ENCODE measurements at regions not wholly inside any gene's neighbourhood (a gene's known extent, or its start where the extent isn't known, plus 50 kb on each side); places are given as distances from the start of the nearest gene placed in this dataset.

DNA sequence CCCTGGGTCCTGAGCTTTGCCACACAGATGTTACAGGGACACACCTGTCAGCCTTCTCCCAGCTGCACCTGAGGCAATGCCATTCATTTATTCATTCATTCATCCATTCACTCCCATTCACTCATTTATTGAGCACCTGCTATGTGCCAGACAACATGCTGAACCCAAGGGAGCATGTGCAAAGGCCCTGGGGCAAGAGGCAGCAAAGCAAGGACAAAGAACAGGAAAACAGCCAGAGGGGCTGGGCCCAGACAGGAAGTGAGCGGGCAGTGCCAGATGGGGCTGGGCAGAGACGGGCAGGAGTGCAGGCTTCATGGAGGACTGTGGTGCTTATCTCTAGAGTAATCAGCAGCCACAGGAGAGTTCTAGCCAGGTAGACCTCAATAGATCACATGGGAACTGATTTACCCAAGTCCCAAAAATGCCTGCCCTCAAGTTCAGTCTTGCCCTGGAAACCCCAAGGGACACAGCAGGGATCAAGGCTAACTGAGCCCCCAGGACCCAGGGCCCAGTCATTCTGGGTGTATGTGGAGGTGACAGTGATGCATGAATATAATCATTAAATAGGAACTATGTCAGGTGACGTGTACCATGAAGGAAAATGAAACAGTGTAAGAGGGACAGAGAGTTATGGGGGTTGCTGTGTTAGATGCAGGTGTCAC lies 530.3 kb downstream of the MATN1 start:
- no peak for DNase-seq

DNA sequence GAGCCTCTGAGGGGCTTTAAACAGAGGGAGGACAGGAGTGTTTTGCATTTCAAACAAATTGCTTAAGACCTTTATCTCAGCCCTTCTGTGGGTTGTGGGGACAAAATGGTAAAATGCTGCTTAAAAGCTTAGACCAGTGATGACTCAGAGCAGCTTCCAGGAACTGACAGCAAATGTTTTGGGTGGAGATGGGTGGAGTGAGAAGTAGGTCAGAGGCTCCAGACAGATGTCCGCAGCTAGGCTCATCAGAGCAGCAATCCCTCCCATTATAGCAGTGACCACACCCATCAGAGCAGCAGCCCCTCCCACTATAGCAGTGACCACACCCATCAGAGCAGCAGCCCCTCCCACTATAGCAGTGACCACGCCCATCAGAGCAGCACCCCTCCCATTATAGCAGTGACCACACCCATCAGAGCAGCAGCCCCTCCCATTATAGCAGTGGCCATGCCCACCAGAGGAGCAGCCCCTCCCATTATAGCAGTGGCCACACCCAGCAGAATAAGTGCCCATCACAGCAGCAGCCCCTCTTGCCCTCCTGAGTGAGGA lies 532.2 kb downstream of the MATN1 start:
- peak; percentile 81 for DNase-seq

DNA sequence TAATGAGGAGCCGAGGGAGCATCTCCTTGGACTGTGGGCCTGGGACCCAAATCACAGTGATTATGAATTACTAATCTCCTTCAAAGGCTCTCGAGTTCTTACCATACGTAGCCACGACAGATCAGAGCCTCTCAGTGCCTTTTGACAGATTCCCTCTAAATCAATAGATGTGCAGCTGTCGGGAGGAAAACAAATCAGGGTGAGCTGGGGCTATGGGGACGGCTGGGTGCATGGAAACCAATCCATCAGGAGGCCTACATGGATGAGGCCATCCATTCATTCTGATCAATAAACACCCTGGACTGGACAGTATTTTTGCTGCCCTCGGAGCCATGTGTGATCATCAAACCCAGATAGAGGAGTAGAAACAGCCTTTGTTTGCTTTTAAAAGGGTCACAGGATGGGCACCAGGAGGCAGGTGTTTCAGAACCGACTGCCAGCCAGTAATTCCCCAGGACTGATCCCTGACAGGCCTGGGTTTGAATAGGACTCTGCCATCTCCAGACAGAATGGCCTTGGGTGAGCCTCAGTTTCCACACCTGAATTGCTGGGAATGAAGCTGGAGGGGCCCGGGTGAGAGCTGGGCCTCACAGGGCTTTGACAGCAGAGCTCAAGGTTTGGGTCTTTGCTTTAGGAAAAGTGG lies 532.8 kb downstream of the MATN1 start:
- no peak for DNase-seq

DNA sequence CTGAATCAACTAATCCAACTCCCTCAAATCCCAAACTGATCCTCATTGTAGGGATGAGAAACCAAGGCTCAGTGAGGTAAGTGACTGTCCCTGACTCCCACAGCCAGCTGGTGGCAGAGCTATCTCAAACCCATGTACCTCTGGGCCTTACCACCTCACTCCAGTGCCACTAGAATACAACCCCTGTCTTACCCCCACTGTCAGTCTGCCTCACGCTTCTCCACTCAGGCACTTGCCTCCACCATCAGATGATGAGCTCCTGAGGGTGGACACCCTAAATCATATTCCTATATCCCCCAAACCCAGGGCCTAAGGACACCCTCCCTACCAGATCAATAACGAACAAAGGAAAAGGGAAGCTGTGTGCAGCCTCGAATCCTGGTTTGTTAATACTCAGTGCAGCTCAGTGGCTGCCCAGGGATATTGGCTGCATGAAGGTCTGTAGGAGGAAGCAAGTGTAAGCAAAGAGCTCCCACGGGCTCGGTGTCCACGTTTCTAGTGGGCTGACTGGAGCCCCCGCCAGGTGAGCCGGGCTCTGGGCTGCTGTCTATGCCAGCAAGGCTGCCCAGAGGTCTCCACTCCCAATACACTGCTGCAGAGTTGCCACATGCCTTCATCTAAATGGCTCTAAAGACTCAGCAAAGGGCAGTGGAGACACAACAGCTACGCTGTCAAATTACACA lies 533.4 kb downstream of the MATN1 start:
- DNase-seq: no peak

DNA sequence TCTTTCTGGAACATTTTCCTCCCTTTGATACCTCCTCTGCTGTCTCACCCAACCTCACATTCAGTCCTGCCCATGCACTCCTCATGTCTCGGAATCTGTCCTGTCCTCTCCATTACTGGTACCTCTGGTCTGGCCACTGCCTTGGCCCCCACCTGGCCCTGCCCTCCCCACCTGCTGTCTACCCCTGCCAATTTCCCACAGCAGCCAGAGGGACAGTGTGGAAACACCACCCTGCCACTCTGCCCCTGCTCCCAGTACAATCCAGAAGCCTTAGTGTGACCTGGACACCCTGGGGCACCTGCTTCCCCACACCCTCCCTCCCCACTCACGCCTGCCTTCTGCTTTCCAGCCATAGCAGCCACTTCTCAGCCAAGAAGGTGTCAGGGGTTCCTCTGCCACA lies 534.4 kb downstream of the MATN1 start:
- DNase-seq: no peak

DNA sequence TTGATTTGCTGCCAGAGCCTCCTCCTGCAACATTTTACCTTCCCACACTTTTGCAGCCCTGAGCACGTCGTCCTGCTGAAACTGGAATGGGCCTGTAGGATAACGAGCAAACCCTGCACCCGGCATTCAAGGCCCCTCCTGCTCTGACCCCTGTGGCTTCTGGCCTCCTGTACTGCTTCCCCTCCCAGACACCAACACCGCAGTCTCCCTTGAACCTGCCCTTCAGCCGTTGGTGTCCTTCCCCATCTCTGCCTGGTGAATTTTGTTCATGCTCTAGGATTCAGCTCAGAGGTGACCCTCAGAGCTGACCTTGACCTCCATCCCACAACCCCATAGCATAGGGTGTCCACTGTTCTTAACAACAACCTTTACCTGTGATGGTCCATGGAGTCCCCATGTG lies 535.1 kb downstream of the MATN1 start:
- no peak for DNase-seq

DNA sequence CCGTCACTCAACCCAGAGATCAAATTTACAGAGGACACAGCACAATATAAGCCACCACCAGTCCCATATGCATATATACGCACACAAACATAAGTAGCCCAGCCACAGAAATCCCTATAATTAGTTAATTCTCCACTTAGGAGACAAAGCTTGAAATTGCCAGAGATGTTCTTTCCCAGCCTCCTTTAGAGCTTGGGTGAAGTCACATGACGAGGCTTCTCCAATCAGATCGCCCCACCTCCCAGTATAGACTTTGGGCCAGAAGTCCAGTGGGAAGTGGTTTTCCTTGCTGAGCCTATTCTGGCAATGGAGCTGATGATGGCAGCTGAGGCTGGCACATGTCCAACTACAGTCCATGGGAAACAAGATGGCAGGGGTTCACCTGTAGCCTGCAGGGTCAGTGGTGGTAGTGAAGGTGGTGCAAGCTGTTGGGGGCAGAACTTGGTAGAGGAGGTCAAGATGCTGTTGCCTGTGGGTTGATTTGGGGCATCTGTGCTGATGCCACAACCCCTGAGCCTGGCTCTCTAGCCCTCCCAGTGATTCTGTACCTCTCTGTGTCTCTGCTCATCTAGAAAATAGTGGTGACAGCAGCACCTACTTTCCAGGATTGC lies 535.9 kb downstream of the MATN1 start:
- DNase-seq: no peak

DNA sequence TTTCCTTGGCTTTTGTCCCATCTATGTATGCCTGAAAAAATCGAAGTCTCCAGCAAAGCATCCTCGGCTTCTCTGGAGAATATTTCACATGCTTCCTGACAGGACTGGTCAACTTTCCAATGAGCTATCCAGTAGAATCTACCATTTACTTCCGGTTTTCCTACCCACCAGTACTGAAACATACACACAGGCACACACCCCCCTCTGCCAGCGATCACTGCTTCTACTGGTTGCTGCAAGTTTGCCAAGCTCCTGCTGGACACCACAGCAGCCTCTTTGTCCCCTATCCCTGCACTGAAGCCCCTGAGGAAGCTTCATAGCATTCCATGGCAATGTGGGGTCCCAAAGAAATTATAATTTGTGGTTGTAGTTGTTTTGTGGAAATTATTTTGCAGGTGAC lies 536.8 kb downstream of the MATN1 start:
- no peak for DNase-seq

DNA sequence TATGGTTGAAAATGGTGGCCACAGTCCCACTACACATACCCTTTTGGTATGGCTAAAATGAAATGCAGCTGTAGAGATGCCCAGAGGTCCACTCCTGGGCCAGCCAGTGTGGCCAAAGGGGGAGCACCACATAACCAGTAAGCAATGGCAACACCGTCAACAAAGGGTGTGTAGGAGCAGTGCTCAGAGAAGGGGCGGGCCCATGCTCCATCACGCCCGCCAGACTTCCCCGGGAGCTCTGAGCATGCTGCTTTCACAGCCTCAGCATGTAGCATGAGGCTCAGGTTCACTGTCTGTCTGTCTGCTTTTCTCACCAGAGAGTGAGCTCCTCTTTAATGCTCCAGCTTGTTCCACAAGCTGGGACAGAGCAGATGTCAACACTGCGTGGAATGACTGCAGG lies 537.6 kb downstream of the MATN1 start:
- DNase-seq: no peak

DNA sequence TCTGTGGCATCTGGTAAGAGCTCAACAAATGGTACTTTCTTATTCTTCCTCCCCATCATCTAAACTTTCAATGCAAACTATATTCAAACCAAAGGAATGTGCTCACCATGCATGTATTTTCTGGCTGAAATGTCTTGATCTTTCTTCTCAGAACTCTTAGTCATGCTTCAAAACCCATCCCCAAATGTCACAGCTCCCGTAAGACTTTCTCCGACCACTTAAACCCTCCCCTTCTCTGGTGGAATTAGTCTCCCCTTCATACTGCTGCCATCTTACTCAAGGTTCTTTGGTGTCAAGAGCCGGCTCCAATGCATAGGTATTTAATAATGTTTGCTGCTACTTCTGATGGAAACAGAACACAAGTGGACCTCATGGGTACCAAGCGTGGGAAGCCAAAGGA lies 538.1 kb downstream of the MATN1 start:
- no peak for DNase-seq

DNA sequence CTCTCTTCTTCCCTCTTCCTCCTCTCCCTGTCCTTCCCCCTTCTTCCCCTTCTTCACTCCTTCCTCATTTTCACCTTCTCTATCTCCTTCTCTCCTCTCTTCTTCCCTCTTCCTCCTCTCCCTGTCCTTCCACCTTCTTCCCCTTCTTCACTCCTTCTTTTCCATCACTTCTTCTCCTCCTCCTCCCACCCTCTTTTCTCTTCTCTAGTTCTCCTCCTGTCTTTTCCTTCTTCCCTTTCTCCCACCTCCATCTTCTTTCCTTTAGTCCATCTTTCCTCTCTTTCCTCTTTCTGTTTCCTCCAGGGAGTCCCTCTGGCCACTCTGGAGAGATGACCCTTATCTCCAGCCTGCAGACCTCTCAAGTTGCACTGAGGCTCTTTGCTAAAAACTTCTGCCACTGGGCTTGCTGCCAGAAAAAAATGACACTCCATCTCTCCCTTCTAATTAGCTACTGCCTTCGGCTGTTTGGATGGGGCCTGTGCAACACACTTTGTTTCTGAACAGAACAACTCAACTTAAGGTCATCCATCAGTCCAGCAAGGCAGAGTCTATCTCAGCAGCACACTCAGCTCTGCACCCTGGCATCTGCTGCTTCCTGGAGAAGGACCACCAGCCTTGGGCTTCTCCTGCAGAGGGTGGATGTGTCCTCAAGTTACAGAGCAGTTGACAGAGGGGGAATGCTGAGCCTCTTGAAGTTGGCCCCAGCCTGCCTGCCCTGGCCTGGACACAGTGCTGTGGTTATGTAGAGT lies 538.8 kb downstream of the MATN1 start:
- no peak for DNase-seq

DNA sequence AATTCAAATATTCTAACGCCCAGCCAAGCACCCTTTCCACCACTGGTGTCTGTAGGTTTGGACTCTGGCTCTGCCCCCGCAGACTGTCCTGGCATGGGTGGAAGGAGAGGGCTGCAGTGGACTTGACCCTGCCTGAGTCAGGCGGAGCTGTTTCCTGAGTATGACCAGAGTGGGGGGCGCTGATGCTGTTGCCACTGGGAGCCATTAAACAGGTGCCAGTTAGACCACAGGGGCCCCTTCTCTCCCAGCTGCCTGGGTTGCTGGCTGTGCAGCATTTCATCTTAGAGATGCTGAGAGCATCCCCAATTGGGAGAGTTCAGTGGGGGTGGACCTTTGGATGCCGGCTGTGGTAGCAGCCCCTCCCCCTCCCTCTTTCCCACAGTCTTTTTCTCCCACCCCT lies 539.5 kb downstream of the MATN1 start:
- DNase-seq: no peak

DNA sequence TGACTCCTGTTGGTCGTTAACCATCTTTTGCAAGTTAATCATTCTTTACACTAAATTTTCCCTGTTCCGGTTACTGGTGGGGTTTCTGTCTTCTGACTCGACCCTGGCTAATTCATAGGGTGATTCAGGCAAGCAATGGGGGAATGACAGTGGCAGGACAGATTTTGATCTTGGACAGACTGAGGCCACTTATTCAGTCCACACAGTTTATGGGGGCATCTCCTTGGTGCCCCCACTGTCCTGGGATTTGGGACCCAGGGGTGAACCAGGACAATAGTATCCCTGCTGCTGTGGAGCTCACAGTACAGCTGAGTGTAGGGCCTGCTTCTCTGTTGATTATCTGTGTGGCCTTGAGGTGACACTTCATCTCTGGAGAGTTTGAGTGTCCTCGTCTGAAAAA lies 540.4 kb downstream of the MATN1 start:
- no peak for DNase-seq

DNA sequence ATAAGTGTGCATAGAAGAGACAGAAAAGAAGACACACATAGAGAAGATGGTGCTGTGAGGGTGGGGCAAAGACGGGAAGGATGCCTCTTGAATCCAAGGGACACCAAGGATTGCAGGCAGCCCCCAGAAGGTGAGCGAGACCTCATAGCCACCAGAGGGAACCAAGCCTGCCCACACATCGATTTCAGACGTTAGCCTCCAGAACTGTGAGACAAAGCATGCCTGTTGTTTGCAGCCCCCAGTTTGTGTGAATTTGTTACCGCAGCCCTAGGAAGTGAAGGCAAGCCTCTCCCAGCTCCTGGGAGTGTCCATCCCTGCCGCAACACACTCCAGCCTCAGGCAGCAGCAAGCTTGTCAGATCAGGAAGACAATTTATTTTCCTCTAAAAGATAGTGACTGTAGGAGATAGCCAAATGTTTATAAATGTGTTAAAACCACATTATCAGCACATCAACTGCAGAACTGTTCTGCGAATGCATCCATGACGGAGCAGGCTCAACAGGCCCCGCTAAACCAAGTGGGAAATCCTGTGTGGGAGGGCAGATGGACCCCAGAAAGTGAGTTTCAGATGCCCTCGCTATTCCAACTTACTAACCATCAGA lies 543.3 kb downstream of the MATN1 start:
- DNase-seq: no peak

DNA sequence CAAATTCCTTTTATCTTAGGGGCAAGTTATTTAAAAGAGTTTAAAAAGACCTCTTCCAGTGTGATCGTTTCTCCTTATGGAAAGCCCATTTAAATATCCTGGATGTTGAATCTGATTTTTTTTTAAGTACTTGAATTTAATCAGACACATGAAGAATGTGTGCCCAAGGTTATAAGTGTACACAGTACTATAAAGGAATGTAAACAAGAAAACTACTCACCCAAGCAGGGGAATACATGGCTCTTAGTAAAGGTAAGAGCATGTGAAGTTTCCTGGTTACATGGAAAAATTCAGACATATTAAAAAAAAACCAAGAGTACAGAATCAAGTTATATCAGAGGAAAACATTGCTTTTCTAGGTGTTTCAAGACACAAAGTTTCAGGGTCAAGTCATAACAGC lies 546.9 kb downstream of the MATN1 start:
- no peak for DNase-seq

DNA sequence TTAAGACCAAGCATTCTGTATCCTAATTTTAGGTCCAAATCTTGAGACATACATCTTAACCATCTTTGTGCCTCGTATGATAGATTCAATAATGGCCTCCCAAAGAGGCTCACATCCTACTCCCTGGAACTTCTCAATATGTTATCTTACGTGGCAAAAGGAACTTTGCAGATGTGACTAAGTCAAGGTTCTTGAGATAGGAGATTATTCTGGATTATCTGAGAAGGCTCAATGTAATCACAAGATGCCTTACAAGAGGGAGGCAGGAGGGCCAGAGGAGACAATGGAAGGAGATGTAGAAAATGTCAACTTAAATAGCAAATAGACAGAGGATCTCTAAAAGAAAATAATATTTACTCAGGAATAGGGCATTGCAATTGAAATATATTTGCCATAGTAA lies 548.9 kb downstream of the MATN1 start:
- no peak for DNase-seq

DNA sequence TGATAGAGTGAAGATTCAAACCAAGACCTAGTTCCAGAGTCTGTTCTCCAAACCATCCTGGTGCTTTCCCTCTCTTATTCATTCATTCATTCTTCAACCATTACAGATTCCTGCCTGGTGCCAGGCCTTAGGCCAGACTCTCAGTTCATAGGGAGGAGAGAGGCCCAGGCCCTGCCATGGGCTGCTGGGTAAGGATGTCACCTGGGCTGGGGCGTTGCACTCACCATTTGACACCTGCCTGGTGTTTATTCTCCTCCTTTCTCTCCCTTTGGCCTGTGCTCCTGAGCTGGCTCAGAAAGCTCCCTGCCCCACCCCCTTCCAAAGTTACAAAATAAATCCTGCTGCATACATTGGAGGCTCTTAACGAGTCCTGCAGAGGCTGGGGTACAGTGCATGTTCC lies 549.8 kb downstream of the MATN1 start:
- DNase-seq: no peak

DNA sequence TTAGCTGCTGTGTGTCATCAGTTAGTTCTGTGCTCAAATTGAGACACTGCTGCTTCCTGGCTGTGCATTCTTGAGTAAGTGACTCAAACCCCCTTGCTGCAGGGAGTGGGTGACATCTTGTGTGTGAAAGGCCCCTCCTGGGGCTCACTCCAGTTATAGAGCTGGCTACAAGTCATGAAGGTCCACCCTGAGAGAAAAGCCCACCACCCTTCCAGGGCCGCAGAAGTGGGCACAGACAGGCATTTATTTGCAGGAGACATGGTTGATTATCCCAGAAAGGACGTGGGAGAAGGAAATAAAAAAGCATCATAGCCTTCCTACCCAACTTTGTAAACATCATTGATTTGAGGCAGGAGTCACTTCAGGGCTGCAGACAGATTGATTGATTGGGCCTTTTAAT lies 550.6 kb downstream of the MATN1 start:
- no peak for DNase-seq

DNA sequence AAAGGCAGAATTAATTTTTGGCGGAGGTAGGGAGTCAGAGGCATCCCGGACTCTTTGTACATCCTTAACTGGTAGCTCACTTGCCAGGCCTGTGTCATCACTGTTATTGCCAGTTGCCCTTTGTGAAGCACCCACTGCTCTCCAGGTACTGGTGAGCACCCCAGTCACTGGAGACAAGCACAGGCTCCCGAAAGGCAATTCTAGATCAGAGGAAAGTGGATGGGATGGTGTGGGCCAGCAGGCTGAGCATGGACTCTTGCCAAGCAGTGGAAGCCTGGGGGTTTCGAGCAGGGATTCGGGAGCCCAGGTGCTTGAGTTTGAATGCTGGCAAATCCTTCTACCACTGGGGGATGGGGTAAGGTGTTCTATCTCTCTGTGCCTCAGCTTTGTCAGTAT lies 551.1 kb downstream of the MATN1 start:
- DNase-seq: no peak

DNA sequence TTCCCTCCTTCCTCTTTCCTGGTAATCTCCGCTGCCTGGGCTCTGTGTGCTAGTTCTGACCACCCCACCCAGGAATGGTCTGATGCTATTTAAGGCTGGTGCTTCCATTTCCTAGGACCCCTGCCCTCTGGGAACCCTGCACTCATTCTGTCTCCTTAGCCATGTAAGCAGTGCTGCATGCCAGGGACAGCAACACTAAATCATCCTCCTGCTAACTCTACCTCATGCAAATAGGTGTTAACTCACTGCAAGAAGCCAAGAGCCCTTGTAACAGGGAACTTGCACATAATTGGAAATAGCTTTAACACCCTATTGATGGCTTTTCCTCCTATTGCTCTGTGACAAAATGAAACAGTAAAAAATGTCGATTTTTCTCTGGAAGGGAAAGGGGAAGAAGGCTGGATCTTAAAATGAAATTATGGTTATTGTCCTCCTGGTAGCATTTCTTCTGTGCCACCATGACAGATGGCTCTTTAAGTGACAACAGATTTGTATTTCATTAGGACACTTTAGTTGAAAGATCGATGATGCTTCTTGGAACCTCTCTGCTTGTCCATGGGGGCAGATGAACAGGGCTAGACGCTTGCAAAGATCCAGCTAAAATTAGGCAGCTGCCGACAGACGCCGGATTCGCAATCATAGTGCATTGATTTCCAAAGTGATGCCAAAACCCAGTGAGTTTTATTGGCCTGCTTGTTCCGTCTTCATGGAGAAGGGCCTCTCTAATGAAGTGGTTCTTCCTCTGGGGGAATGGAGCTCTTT lies 551.7 kb downstream of the MATN1 start:
- DNase-seq: no peak

DNA sequence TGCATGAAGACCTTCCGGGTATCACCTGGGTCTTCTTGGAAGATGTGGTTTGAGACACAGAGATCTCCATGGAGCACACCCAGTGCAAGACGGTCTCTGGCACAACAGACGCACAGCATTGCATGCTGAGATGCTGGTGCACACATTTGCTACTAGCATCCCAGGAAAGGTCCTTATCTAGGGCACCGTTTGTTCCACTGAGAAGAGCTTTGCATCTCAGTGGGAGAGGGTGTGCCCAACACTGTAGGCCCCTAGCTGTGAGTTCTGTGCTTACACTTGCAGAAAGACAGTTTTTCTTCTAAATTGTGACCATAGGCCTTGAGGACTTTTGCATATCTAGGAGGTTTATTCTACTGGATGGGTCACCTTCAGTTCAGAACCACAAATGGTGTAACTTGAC lies 554.1 kb downstream of the MATN1 start:
- DNase-seq: no peak

DNA sequence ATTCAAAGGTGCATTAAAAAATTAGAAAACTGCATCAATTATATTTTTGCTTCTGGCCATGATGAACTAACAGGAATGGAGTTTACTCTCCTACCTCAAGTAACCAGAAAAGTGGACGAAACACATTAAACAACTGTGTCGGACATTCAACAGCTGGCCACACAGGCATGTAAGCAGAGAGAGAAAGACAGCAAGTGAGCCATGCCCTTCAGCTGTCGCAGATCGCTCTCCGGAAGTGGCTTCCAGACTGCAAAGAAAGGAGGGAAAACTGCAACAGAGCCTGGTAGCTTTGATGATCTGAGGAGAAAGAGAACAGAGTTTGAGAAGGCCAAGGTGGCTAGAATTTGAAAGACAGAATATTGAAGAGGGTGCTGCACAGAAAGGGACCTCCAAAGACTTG lies 557.2 kb downstream of the MATN1 start:
- no peak for DNase-seq

Data from CD4-positive, alpha-beta T cell treated with Interleukin-17A for 1 hour (primary cell).